ENCODE measurements at regions not wholly inside any gene's neighbourhood (a gene's known extent, or its start where the extent isn't known, plus 50 kb on each side); places are given as distances from the start of the nearest gene placed in this dataset.

GRCh38 chr5:74400067-74400466, 240.5 kb downstream of the ENC1 start:
- no peaks in the 10 kb centered on the region for H3K27me3 ChIP-seq (ENCODE audit: insufficient read depth, low read depth, low read length)
- no peaks in the 10 kb centered on the region for H3K79me2 ChIP-seq (replicated peaks; ENCODE audit: insufficient read depth, low read length)
- no peaks in the 10 kb centered on the region for H3K36me3 ChIP-seq (ENCODE audit: insufficient read depth, low read length)
- no peak overlapping the region for H3K9ac ChIP-seq (ENCODE audit: low read length)
- TF ChIP-seq EP300 (conservative IDR thresholded peaks at IDR 0.05; ENCODE audit: poor library complexity, severe bottlenecking) (no peak), MXI1 (conservative IDR thresholded peaks at IDR 0.05; ENCODE audit: poor library complexity, severe bottlenecking) (no peak), REST (IDR thresholded peaks at IDR 0.05; ENCODE audit: borderline replicate concordance) (no peak), SMC3 (conservative IDR thresholded peaks at IDR 0.05; ENCODE audit: poor library complexity) (no peak), TAF1 (IDR thresholded peaks at IDR 0.05; ENCODE audit: low read depth) (no peak)
- H3K9me2 ChIP-seq (ENCODE audit: insufficient read depth, low read length) = no peaks in the 10 kb centered on the region
- H3K9me3 ChIP-seq (ENCODE audit: low read length) = no peaks in the 10 kb centered on the region
- H4K20me1 ChIP-seq (ENCODE audit: insufficient read depth) = no peaks in the 10 kb centered on the region
- H2AFZ ChIP-seq (ENCODE audit: low read depth, low read length) = no peak overlapping the region
- no peak overlapping the region for H3K4me2 ChIP-seq (ENCODE audit: low read length)
- H3F3A ChIP-seq (ENCODE audit: insufficient read depth, low read length, poor library complexity, severe bottlenecking) = no peaks in the 10 kb centered on the region
- no peak overlapping the region for H3K27ac ChIP-seq (ENCODE audit: low read length)
- no peak overlapping the region for H3K4me3 ChIP-seq (ENCODE audit: low read length)

GRCh38 chr5:74396913-74397622, 243.5 kb downstream of the ENC1 start:
- no peak overlapping the region for H2AFZ ChIP-seq (ENCODE audit: low read depth, low read length)
- H3F3A ChIP-seq (ENCODE audit: insufficient read depth, low read length, poor library complexity, severe bottlenecking) = no peaks in the 10 kb centered on the region
- H3K4me2 ChIP-seq (ENCODE audit: low read length) = no peak overlapping the region
- no peaks in the 10 kb centered on the region for H3K9me2 ChIP-seq (ENCODE audit: insufficient read depth, low read length)
- no peaks in the 10 kb centered on the region for H4K20me1 ChIP-seq (ENCODE audit: insufficient read depth)
- no peaks in the 10 kb centered on the region for H3K79me2 ChIP-seq (replicated peaks; ENCODE audit: insufficient read depth, low read length)
- TF ChIP-seq SMC3 (conservative IDR thresholded peaks at IDR 0.05; ENCODE audit: poor library complexity) (no peak), RAD21 (conservative IDR thresholded peaks at IDR 0.05) (no peak), CTCF (IDR thresholded peaks at IDR 0.05; ENCODE audit: poor library complexity, severe bottlenecking) (no peak), REST (IDR thresholded peaks at IDR 0.05; ENCODE audit: borderline replicate concordance) (no peak), EP300 (conservative IDR thresholded peaks at IDR 0.05; ENCODE audit: poor library complexity, severe bottlenecking) (no peak), POLR2AphosphoS5 (IDR thresholded peaks at IDR 0.05) (no peak), TAF1 (IDR thresholded peaks at IDR 0.05; ENCODE audit: low read depth) (no peak), EZH2 (IDR thresholded peaks at IDR 0.05; ENCODE audit: borderline replicate concordance, insufficient read depth, low read length, poor library complexity, severe bottlenecking) (no peak), MXI1 (conservative IDR thresholded peaks at IDR 0.05; ENCODE audit: poor library complexity, severe bottlenecking) (no peak)
- H3K9me3 ChIP-seq (ENCODE audit: low read length) = no peaks in the 10 kb centered on the region
- no peak overlapping the region for H3K27ac ChIP-seq (ENCODE audit: low read length)
- H3K27me3 ChIP-seq (ENCODE audit: insufficient read depth, low read depth, low read length) = no peaks in the 10 kb centered on the region
- H3K4me3 ChIP-seq (ENCODE audit: low read length) = no peak overlapping the region
- H3K36me3 ChIP-seq (ENCODE audit: insufficient read depth, low read length) = no peaks in the 10 kb centered on the region
- H3K9ac ChIP-seq (ENCODE audit: low read length) = no peak overlapping the region
